PC-9 (cell line): ENCODE measurements at regions not wholly inside any gene's neighbourhood (a gene's known extent, or its start where the extent isn't known, plus 50 kb on each side); places are given as distances from the start of the nearest gene placed in this dataset.
A peak's percentile ranks its signal among the peaks of the same experiment; 100 is the strongest.

Experiments
- EZH2 ChIP-seq: fragments of 200-600 bp; sonication (generic); IDR thresholded peaks from 2 replicates; pipeline ENCODE4 v1.8.0; 2017; ENCODE audit warnings: antibody characterized with exemption, low read depth
- TF ChIP-seq, protein P1 (sequence below): fragments of 200-600 bp; sonication (generic); conservative IDR thresholded peaks from 2 replicates; pipeline ENCODE4 v1.6.1; 2017; ENCODE audit warnings: mixed run types, antibody characterized with exemption, mild to moderate bottlenecking, moderate library complexity

- TF ChIP-seq, protein P1, sequence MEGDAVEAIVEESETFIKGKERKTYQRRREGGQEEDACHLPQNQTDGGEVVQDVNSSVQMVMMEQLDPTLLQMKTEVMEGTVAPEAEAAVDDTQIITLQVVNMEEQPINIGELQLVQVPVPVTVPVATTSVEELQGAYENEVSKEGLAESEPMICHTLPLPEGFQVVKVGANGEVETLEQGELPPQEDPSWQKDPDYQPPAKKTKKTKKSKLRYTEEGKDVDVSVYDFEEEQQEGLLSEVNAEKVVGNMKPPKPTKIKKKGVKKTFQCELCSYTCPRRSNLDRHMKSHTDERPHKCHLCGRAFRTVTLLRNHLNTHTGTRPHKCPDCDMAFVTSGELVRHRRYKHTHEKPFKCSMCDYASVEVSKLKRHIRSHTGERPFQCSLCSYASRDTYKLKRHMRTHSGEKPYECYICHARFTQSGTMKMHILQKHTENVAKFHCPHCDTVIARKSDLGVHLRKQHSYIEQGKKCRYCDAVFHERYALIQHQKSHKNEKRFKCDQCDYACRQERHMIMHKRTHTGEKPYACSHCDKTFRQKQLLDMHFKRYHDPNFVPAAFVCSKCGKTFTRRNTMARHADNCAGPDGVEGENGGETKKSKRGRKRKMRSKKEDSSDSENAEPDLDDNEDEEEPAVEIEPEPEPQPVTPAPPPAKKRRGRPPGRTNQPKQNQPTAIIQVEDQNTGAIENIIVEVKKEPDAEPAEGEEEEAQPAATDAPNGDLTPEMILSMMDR = peak; percentile 55; the same call in 1 of the 2 replicates
- TF ChIP-seq EZH2 = no peak
These were observed 78.7 kb downstream of the ACTL7B start for GRCh38 chr9:108776920-108777639.
